H9 (cell line): ENCODE measurements at regions not wholly inside any gene's neighbourhood (a gene's known extent, or its start where the extent isn't known, plus 50 kb on each side); places are given as distances from the start of the nearest gene placed in this dataset.

Source experiments
- DNase-seq: peaks from one replicate; pipeline ENCODE4 v3.0.0-alpha.2; 2017
- H2AFZ ChIP-seq: one replicate; pipeline ENCODE4 v1.6.1; 2013; ENCODE audit warnings: mild to moderate bottlenecking, low read length, control low read depth, moderate library complexity
- H2AK5ac ChIP-seq: 2 replicates; pipeline ENCODE4 v1.6.1; 2013; ENCODE audit warnings: low read length, control low read depth, mixed read lengths; ENCODE audit not compliant: insufficient read length
- H2BK120ac ChIP-seq: one replicate; pipeline ENCODE4 v1.6.1; 2013; ENCODE audit warnings: low read depth, mild to moderate bottlenecking, low read length, control low read depth, inconsistent platforms; ENCODE audit not compliant: poor library complexity, severe bottlenecking
- H2BK12ac ChIP-seq: 2 replicates; pipeline ENCODE4 v1.6.1; 2013; ENCODE audit warnings: low read length, control low read depth, mixed read lengths, low read depth; ENCODE audit not compliant: insufficient read length
- H2BK15ac ChIP-seq: 2 replicates; pipeline ENCODE4 v1.6.1; 2013; ENCODE audit warnings: low read depth, low read length, control low read depth
- H2BK20ac ChIP-seq: one replicate; pipeline ENCODE4 v1.6.1; 2013; ENCODE audit warnings: low read depth, mild to moderate bottlenecking, low read length, control low read depth, inconsistent platforms; ENCODE audit not compliant: poor library complexity, severe bottlenecking
- H2BK5ac ChIP-seq: 2 replicates; pipeline ENCODE4 v1.6.1; 2013; ENCODE audit warnings: low read length, control low read depth, mixed read lengths; ENCODE audit not compliant: insufficient read length
- H3K14ac ChIP-seq: 2 replicates; pipeline ENCODE4 v1.6.1; 2013; ENCODE audit warnings: low read length, control low read depth; ENCODE audit not compliant: insufficient read depth
- H3K18ac ChIP-seq: 2 replicates; pipeline ENCODE4 v1.6.1; 2013; ENCODE audit warnings: low read depth, mild to moderate bottlenecking, mixed read lengths, low read length, control low read depth; ENCODE audit not compliant: insufficient read length
- H3K23ac ChIP-seq: 2 replicates; pipeline ENCODE4 v1.6.1; 2013; ENCODE audit warnings: low read length, control low read depth, mixed read lengths, low read depth; ENCODE audit not compliant: insufficient read length
- H3K23me2 ChIP-seq: 2 replicates; pipeline ENCODE4 v1.6.1; 2013; ENCODE audit warnings: low read depth, mild to moderate bottlenecking, mixed read lengths, low read length, control low read depth; ENCODE audit not compliant: insufficient read length, poor library complexity, severe bottlenecking
- H3K27ac ChIP-seq: 2 replicates; pipeline ENCODE4 v1.5.1; 2013; ENCODE audit warnings: low read length, control low read depth, mixed read lengths, low read depth; ENCODE audit not compliant: insufficient read length
- H3K27me3 ChIP-seq: 2 replicates; pipeline ENCODE4 v1.6.1; 2013; ENCODE audit warnings: low read length, control low read depth, inconsistent platforms; ENCODE audit not compliant: insufficient read depth
- H3K4ac ChIP-seq: 2 replicates; pipeline ENCODE4 v1.6.1; 2013; ENCODE audit warnings: low read depth, mild to moderate bottlenecking, control low read depth, inconsistent platforms, low read length, moderate library complexity
- H3K4me1 ChIP-seq: 2 replicates; pipeline ENCODE4 v1.6.1; 2013; ENCODE audit warnings: low read length, control low read depth, inconsistent platforms; ENCODE audit not compliant: insufficient read depth
- H3K4me2 ChIP-seq: 2 replicates; pipeline ENCODE4 v1.6.1; 2013; ENCODE audit warnings: low read length, control low read depth, mixed read lengths; ENCODE audit not compliant: insufficient read length, insufficient read depth
- H3K56ac ChIP-seq: 2 replicates; pipeline ENCODE4 v1.6.1; 2013; ENCODE audit warnings: low read depth, mild to moderate bottlenecking, mixed read lengths, low read length, control low read depth; ENCODE audit not compliant: insufficient read length
- H3K79me1 ChIP-seq: 2 replicates; pipeline ENCODE4 v1.6.1; 2013; ENCODE audit warnings: low read depth, mild to moderate bottlenecking, moderate library complexity, low read length, control low read depth, inconsistent platforms; ENCODE audit not compliant: insufficient read depth, poor library complexity, severe bottlenecking
- H3K79me2 ChIP-seq: 2 replicates; pipeline ENCODE4 v1.6.1; 2013; ENCODE audit warnings: low read length, control low read depth, inconsistent platforms; ENCODE audit not compliant: insufficient read depth
- H3K9ac ChIP-seq: 2 replicates; pipeline ENCODE4 v1.6.1; 2013; ENCODE audit warnings: low read length, control low read depth, mixed read lengths; ENCODE audit not compliant: insufficient read length; ENCODE audit errors: extremely low read depth
- H3K9me3 ChIP-seq: one replicate; pipeline ENCODE4 v1.6.1; 2013; ENCODE audit warnings: low read depth, low read length, inconsistent platforms; ENCODE audit not compliant: control insufficient read depth
- H3T11ph ChIP-seq: one replicate; pipeline ENCODE4 v1.6.1; 2013; ENCODE audit warnings: mild to moderate bottlenecking, low read length, control low read depth, inconsistent platforms
- H4K20me1 ChIP-seq: one replicate; pipeline ENCODE4 v1.6.1; 2013; ENCODE audit not compliant: control insufficient read depth, insufficient read length, insufficient read depth
- H4K5ac ChIP-seq: 2 replicates; pipeline ENCODE4 v1.6.1; 2013; ENCODE audit warnings: low read depth, mild to moderate bottlenecking, mixed read lengths, low read length, control low read depth; ENCODE audit not compliant: insufficient read length
- H4K8ac ChIP-seq: replicated peaks from 2 replicates; pipeline ENCODE4 v1.6.1; 2013; ENCODE audit warnings: low read length, control low read depth, mixed read lengths, low read depth; ENCODE audit not compliant: insufficient read length
- H4K91ac ChIP-seq: 2 replicates; pipeline ENCODE4 v1.6.1; 2013; ENCODE audit warnings: low read depth, mild to moderate bottlenecking, moderate library complexity, mixed read lengths, low read length, control low read depth; ENCODE audit not compliant: insufficient read length
- H3K27ac Mint-ChIP-seq, 3 experiments: 2 replicates in 2 of 3; 3 replicates in 1 of 3; pipeline ENCODE4 v1.8.0; 2020 to 2021; ENCODE audit warnings: mixed read lengths in 3 of 3, mild to moderate bottlenecking in 1 of 3, moderate library complexity in 1 of 3
- H3K27me3 Mint-ChIP-seq: 2 replicates; pipeline ENCODE4 v1.8.0; 2021; ENCODE audit warnings: low read depth, mild to moderate bottlenecking, moderate library complexity, mixed read lengths
- H3K36me3 Mint-ChIP-seq, 3 experiments: 2 replicates in 2 of 3; 3 replicates in 1 of 3; pipeline ENCODE4 v1.8.0; 2020 to 2021; ENCODE audit warnings: low read depth in 3 of 3, mixed read lengths in 3 of 3; ENCODE audit not compliant: insufficient read depth in 1 of 3
- H3K4me1 Mint-ChIP-seq, 2 experiments: 2 replicates each; pipeline ENCODE4 v1.8.0; 2020; ENCODE audit warnings: mixed read lengths in 2 of 2
- H3K4me3 Mint-ChIP-seq, 2 experiments: 2 replicates in 1 of 2; 3 replicates in 1 of 2; pipeline ENCODE4 v1.8.0; 2020 to 2021; ENCODE audit warnings: mild to moderate bottlenecking in 2 of 2, mixed read lengths in 2 of 2, moderate library complexity in 1 of 2
- H3K9me3 Mint-ChIP-seq, 2 experiments: 2 replicates in 1 of 2; 3 replicates in 1 of 2; pipeline ENCODE4 v1.8.0; 2020; ENCODE audit warnings: mild to moderate bottlenecking in 2 of 2, mixed read lengths in 2 of 2, moderate library complexity in 1 of 2
- WGBS: extraction: QIAGEN DNeasy Blood & Tissue Kit; methylation state at CpG from one replicate; pipeline ENCODE4 v1.1.7; 2013; ENCODE audit warnings: missing lambda C conversion rate, low lambda C conversion rate, mixed read lengths; ENCODE audit not compliant: insufficient read length; ENCODE audit errors: extremely low coverage; 5-methylcytosine and 5-hydroxymethylcytosine counted together
- TF ChIP-seq, protein P1 (sequence below): fragments of 200-600 bp; sonication (generic); conservative IDR thresholded peaks from 3 replicates; pipeline ENCODE4 v1.8.0; 2021; ENCODE audit warnings: antibody characterized with exemption, mild to moderate bottlenecking

DNA sequence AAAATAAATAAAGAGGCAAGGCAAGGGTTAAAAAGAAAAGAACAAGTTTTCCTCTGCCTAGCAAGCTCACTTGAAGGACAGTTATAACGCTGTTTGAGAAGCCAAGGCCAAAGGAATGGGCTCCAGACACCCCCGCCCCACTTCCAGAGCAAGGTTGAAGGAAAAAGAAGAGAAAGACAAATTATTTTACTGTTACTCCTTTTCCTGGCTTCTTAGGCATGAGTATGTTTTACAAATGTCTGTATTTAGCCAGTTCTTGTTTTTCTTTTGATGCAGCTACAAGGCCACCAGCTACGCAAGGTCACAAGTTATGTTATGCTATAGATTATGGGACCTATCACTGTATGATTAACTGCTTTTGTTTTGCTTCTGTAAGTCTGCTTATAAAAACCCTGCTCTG, 94.6 kb downstream of the ZNF22 start:
- no CpG with 5 or more reads among the region's 3 CpGs for WGBS
- no peak overlapping the region for H2BK12ac ChIP-seq
- no peaks in the 10 kb centered on the region for H3K27me3 ChIP-seq
- peaks cover 28 to 34% of the 10 kb centered on the region in 2 experiments for H3K4me1 Mint-ChIP-seq
- H3K23ac ChIP-seq = no peak overlapping the region
- no peak overlapping the region for H3K18ac ChIP-seq
- no peaks in the 10 kb centered on the region for H3K9me3 ChIP-seq
- no peak overlapping the region for H4K8ac ChIP-seq
- no peak overlapping the region for H2BK15ac ChIP-seq
- no peak overlapping the region for H4K91ac ChIP-seq
- H3K27ac Mint-ChIP-seq = no peak overlapping the region
- no peak overlapping the region for H3K9ac ChIP-seq
- H3K27me3 Mint-ChIP-seq = no peaks in the 10 kb centered on the region
- no peaks in the 10 kb centered on the region; the same call in 1 of the 2 replicates for H3K4me1 ChIP-seq
- no peak overlapping the region for H3T11ph ChIP-seq
- no peaks in the 10 kb centered on the region for H4K20me1 ChIP-seq
- H3K36me3 Mint-ChIP-seq = no peaks in the 10 kb centered on the region
- DNase-seq = no peak
- H3K14ac ChIP-seq = no peak overlapping the region
- TF ChIP-seq, protein P1, sequence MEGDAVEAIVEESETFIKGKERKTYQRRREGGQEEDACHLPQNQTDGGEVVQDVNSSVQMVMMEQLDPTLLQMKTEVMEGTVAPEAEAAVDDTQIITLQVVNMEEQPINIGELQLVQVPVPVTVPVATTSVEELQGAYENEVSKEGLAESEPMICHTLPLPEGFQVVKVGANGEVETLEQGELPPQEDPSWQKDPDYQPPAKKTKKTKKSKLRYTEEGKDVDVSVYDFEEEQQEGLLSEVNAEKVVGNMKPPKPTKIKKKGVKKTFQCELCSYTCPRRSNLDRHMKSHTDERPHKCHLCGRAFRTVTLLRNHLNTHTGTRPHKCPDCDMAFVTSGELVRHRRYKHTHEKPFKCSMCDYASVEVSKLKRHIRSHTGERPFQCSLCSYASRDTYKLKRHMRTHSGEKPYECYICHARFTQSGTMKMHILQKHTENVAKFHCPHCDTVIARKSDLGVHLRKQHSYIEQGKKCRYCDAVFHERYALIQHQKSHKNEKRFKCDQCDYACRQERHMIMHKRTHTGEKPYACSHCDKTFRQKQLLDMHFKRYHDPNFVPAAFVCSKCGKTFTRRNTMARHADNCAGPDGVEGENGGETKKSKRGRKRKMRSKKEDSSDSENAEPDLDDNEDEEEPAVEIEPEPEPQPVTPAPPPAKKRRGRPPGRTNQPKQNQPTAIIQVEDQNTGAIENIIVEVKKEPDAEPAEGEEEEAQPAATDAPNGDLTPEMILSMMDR = no peak
- no peak overlapping the region for H2BK120ac ChIP-seq
- H2AFZ ChIP-seq = no peak overlapping the region
- no peak overlapping the region for H3K4me2 ChIP-seq
- no peak overlapping the region for H2BK5ac ChIP-seq
- no peaks in the 10 kb centered on the region for H3K79me2 ChIP-seq
- no peaks in the 10 kb centered on the region for H3K9me3 Mint-ChIP-seq
- no peak overlapping the region for H3K4ac ChIP-seq
- H2AK5ac ChIP-seq = no peak overlapping the region
- H3K4me3 Mint-ChIP-seq = no peak overlapping the region
- H3K56ac ChIP-seq = no peak overlapping the region
- no peaks in the 10 kb centered on the region for H3K23me2 ChIP-seq
- H3K27ac ChIP-seq = no peak overlapping the region
- H3K79me1 ChIP-seq = no peaks in the 10 kb centered on the region
- H4K5ac ChIP-seq = no peak overlapping the region
- no peak overlapping the region for H2BK20ac ChIP-seq
